22Rv1 (cell line): ENCODE measurements at regions not wholly inside any gene's neighbourhood (a gene's known extent, or its start where the extent isn't known, plus 50 kb on each side); places are given as distances from the start of the nearest gene placed in this dataset.

ENCODE experiments used
- ZFX ChIP-seq: fragments of 450-650 bp; IDR thresholded peaks from 2 replicates; pipeline ENCODE4 v1.6.1; 2017; ENCODE audit warnings: antibody characterized with exemption, borderline replicate concordance
- TF ChIP-seq, protein P1 (sequence below): fragments of 450-650 bp; IDR thresholded peaks from 2 replicates; pipeline ENCODE4 v1.5.1; 2017; ENCODE audit warnings: mild to moderate bottlenecking

DNA sequence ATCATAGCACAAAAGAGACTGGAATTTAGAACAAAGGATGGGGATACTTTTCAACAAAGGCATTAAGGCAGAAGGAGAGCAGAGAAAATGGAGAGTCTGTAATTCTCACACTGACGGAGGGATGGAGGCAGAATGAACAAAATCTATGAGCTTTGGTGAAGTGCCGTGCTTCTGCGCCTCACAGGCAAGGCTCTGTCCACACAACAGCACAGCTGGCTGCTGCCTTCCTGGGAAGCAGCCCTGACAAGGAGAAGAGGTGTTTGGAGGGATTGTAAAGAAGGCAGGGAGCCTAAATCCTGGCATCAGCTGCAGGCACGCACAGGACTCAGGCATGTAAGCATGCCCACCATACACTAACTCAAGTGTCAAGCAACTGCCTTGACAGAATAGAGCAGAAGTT is 485.2 kb upstream of the KIF2A start:
- TF ChIP-seq, protein P1, sequence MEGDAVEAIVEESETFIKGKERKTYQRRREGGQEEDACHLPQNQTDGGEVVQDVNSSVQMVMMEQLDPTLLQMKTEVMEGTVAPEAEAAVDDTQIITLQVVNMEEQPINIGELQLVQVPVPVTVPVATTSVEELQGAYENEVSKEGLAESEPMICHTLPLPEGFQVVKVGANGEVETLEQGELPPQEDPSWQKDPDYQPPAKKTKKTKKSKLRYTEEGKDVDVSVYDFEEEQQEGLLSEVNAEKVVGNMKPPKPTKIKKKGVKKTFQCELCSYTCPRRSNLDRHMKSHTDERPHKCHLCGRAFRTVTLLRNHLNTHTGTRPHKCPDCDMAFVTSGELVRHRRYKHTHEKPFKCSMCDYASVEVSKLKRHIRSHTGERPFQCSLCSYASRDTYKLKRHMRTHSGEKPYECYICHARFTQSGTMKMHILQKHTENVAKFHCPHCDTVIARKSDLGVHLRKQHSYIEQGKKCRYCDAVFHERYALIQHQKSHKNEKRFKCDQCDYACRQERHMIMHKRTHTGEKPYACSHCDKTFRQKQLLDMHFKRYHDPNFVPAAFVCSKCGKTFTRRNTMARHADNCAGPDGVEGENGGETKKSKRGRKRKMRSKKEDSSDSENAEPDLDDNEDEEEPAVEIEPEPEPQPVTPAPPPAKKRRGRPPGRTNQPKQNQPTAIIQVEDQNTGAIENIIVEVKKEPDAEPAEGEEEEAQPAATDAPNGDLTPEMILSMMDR = no peak
- no peak for TF ChIP-seq ZFX
